BJ (cell line): ENCODE measurements at regions not wholly inside any gene's neighbourhood (a gene's known extent, or its start where the extent isn't known, plus 50 kb on each side); places are given as distances from the start of the nearest gene placed in this dataset.

Source experiments
- CTCF ChIA-PET: fragments of 350-600 bp; formaldehyde crosslinking; extraction: SDS; loops from one replicate; lab custom pipeline; 2021; ENCODE audit warnings: antibody characterized with exemption, inconsistent platforms; lab: Yijun Ruan, JAX
- POLR2A ChIA-PET: fragments of 300-600 bp; sonication (Branson Sonifier 250); formaldehyde crosslinking; extraction: SDS; loops from one replicate; lab custom pipeline; 2021; ENCODE audit warnings: antibody characterized with exemption; lab: Charles Lee
- DNase-seq: peaks from one replicate; pipeline ENCODE4 v3.0.0-alpha.2; 2011; ENCODE audit warnings: low read depth
- H3K27me3 ChIP-seq: 2 replicates; pipeline ENCODE4 v1.6.0; 2011; ENCODE audit warnings: low read length; ENCODE audit not compliant: control insufficient read depth, insufficient read depth
- H3K36me3 ChIP-seq: 2 replicates; pipeline ENCODE4 v1.5.1; 2011; ENCODE audit warnings: low read length; ENCODE audit not compliant: control insufficient read depth, insufficient read depth
- H3K4me3 ChIP-seq: 2 replicates; pipeline ENCODE4 v1.5.1; 2011; ENCODE audit warnings: low read depth, mild to moderate bottlenecking, control low read depth, low read length
- TF ChIP-seq, protein P1 (sequence below): IDR thresholded peaks from 2 replicates; pipeline ENCODE4 v1.5.1; 2011; ENCODE audit warnings: low read depth, mild to moderate bottlenecking, control low read depth, inconsistent platforms, low read length, moderate library complexity; ENCODE audit not compliant: insufficient read depth

DNA sequence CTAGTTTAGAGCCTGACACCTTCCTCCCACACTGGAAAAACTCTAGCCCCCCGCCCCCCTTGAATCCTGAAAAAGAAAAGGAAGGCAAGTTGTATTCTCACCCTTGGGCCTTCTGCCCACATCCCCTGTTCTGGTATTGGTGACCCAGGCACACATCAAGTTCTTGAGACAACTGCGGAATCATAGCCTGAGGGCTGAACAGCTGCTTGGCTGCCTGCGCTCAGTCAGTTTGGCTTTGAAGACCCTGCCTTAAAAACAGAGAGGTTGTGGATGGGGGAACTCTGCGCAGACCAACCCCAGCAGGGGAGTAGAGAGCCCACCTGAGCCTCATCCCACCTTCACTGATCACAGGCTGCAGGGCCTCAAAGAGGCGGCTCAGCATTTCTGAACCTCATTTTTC, 229.2 kb downstream of the ANAPC1 start:
- CTCF ChIA-PET: no interaction called here
- Histone ChIP-seq H3K4me3 (no peak overlapping the region), H3K27me3 (peaks cover 3% of the 10 kb centered on the region; the same call in 1 of the 2 replicates), H3K36me3 (no peaks in the 10 kb centered on the region)
- no peak for DNase-seq
- POLR2A ChIA-PET: no interaction called here
- TF ChIP-seq, protein P1, sequence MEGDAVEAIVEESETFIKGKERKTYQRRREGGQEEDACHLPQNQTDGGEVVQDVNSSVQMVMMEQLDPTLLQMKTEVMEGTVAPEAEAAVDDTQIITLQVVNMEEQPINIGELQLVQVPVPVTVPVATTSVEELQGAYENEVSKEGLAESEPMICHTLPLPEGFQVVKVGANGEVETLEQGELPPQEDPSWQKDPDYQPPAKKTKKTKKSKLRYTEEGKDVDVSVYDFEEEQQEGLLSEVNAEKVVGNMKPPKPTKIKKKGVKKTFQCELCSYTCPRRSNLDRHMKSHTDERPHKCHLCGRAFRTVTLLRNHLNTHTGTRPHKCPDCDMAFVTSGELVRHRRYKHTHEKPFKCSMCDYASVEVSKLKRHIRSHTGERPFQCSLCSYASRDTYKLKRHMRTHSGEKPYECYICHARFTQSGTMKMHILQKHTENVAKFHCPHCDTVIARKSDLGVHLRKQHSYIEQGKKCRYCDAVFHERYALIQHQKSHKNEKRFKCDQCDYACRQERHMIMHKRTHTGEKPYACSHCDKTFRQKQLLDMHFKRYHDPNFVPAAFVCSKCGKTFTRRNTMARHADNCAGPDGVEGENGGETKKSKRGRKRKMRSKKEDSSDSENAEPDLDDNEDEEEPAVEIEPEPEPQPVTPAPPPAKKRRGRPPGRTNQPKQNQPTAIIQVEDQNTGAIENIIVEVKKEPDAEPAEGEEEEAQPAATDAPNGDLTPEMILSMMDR: no peak

DNA sequence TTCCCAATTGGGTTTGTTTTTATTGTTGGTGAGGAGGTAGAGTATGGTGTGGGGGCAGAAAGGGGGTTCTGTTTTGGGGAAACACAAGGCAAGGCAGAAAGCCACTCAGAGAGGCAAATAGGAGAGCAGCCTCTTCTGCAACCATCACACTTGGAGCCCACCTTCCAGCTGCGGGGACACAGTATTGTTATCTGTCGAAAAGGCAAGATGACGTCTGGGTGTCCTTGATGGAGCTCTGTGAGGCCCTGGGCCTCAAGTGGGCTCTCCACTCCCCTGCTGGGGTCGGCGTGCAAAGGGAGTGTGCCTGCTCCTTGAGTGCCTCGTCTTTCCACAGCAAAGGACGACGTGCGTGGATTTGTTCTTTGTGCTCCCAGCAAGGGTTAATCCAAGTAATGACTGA, 227.6 kb downstream of the ANAPC1 start:
- DNase-seq: no peak
- peaks cover 3% of the 10 kb centered on the region; the same call in 1 of the 2 replicates for H3K27me3 ChIP-seq
- no peak overlapping the region for H3K4me3 ChIP-seq
- no peaks in the 10 kb centered on the region for H3K36me3 ChIP-seq
- CTCF ChIA-PET: no interaction called here
- TF ChIP-seq, protein P1: no peak
- POLR2A ChIA-PET: no interaction called here

DNA sequence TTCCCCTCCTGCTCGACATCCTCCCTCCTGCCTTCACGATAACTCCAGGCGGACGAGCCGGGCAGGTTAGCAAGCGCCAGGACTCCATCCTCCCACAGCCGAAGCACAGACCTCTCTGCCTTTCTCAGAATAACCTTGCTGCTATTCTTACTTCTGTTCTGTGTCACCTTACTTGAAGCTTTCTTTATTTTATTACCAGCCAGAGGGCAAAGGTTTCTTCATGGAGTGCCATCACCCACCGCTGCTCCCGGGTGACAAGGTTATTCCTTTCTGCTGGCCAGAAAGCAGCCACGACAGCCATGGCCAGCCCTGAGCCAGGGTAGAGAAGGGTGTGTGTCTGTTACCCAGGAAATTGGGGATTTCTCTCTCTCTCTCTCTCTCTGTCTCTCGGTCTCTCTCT, 227.1 kb downstream of the ANAPC1 start:
- CTCF ChIA-PET: no interaction called here

DNA sequence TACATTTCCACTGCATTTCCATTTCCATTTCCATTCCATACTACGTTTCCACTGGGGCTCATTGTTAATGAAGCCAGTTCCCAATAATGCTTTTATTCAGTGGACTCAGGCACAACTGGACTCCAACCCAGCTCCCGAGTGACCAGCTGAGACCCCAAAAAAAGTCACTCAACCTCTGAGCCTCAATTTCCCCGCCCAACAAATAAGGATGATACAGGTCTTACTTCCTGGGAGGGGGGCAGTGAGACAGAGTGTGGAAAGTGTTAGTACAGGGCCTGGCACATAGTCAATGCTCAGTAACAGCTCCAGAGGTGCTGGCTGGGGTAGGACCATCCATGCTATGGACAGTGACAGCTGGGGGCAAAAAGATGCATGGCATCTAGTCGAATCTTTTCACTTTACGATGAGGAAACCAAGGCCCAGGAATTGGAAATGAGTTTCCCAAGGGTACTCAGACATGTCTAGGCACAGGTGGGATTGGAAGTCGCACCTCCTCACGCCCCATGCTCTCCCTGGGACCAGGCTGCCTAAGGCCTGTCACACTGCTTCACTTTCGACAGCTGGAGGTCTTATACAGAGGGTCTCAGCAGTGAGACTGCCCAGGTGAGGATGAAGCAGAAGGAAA, 226.5 kb downstream of the ANAPC1 start:
- H3K36me3 ChIP-seq: no peaks in the 10 kb centered on the region
- no peak overlapping the region for H3K4me3 ChIP-seq
- H3K27me3 ChIP-seq: peaks cover 3% of the 10 kb centered on the region; the same call in 1 of the 2 replicates
- CTCF ChIA-PET: no interaction called here
- TF ChIP-seq, protein P1: no peak
- no peak for DNase-seq
- POLR2A ChIA-PET: no interaction called here

More for the DNA sequence above, 227.1 kb downstream of the ANAPC1 start:
- Histone ChIP-seq H3K27me3 (peaks cover 3% of the 10 kb centered on the region; the same call in 1 of the 2 replicates), H3K36me3 (no peaks in the 10 kb centered on the region), H3K4me3 (no peak overlapping the region)
- TF ChIP-seq, protein P1: no peak
- no peak for DNase-seq
- POLR2A ChIA-PET: no interaction called here

DNA sequence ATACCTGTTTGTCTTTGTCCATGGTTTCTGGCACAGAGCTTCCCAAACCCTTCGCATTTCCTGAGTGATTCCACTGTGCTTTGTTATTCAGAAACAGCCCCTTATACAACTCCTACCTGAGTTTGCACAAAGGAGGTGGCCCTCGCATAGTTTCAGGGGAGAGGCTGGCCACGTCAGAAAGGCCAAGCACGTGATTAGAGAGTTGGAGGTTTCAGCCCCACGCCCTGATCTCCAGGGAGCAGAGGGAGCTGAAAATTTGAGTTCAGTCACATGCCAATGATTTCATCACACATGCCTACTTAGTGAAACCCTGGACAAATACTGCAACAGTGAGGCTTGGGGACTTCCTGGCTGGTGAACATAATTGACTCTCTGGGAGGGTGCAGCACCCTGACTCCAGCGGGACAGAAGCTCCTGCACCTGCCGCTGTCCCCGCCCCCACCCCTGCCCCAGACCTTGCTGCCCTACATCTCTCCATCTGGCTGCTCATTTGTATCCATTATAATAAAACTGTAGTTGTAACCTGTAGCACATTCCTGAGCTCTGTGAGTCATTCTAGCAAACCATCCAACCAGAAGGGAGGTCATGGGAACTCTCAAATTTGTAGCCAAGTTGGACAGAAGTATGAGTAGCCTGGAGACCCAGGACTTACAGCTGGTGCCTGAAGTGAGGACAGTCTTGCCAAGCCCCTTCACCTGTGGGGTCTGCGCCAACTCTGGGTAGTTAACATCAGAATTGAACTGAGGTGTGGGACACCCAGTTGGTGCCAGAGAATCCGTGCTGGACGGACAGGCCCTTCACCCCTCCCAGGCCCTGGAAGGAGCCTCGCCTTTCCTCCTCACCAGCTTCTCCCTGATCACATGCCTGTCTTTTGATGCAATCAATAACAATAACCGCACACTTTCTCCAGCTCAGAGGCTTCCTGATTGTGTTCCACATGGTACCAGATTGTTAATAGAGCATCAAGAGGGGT, 224.3 kb downstream of the ANAPC1 start:
- CTCF ChIA-PET: interaction anchor here (0.8 kb wide), 2 partner anchors 8 to 41 kb away, joined by 3 read pairs; no protein-coding TSS in a partner anchor
- POLR2A ChIA-PET: interaction anchor here (0.6 kb wide), 2 partner anchors 17 to 244 kb away, joined by 3 to 5 read pairs; no protein-coding TSS in a partner anchor

More for the DNA sequence above, 224.3 kb downstream of the ANAPC1 start:
- Histone ChIP-seq H3K36me3 (no peaks in the 10 kb centered on the region), H3K4me3 (no peak overlapping the region), H3K27me3 (no peaks in the 10 kb centered on the region)
- TF ChIP-seq, protein P1: no peak
- peak; percentile 66 for DNase-seq
